ENCODE measurements at regions not wholly inside any gene's neighbourhood (a gene's known extent, or its start where the extent isn't known, plus 50 kb on each side); places are given as distances from the start of the nearest gene placed in this dataset.

GRCh38 chr3:6602329-6602728, 258.6 kb upstream of the GRM7 start:
- H3K23ac ChIP-seq (ENCODE audit: low read depth, low read length, poor library complexity), result no peak overlapping the region
- H2BK120ac ChIP-seq (ENCODE audit: low read depth, low read length), result no peak overlapping the region
- H2BK5ac ChIP-seq (ENCODE audit: low read length), result no peak overlapping the region
- H2AK5ac ChIP-seq (ENCODE audit: low read depth, low read length), result no peak overlapping the region
- H3K14ac ChIP-seq (ENCODE audit: low read length), result no peak overlapping the region
- no peaks in the 10 kb centered on the region for H3K27me3 ChIP-seq (ENCODE audit: control insufficient read depth in 3 of 3, insufficient read depth in 3 of 3, low read depth in 1 of 3, low read length in 3 of 3)
- H3K79me1 ChIP-seq (ENCODE audit: low read depth, low read length), result no peaks in the 10 kb centered on the region
- no peak overlapping the region for H3K9ac ChIP-seq (ENCODE audit: low read depth, low read length, poor library complexity)
- no peak overlapping the region for H2AFZ ChIP-seq (ENCODE audit: low read length)
- no peaks in the 10 kb centered on the region for H3K9me3 ChIP-seq (replicated peaks in 1 of 2; ENCODE audit: control insufficient read depth in 2 of 2, insufficient read depth in 1 of 2, low read depth in 1 of 2, low read length in 2 of 2)
- H3K18ac ChIP-seq (ENCODE audit: low read length), result no peak overlapping the region
- H3K4me1 ChIP-seq (ENCODE audit: control insufficient read depth in 2 of 2, insufficient read depth in 1 of 2, low read depth in 1 of 2, low read length in 2 of 2), result no peaks in the 10 kb centered on the region
- DNase-seq (ENCODE audit: low spot score), result no peak
- no peaks in the 10 kb centered on the region for H3K36me3 ChIP-seq (replicated peaks in 1 of 2; ENCODE audit: control insufficient read depth in 2 of 2, insufficient read depth in 2 of 2, low read length in 2 of 2)
- H3K4me2 ChIP-seq (ENCODE audit: insufficient read depth, low read length, poor library complexity, severe bottlenecking), result no peak overlapping the region
- H3K27ac ChIP-seq (replicated peaks; ENCODE audit: low read length), result no peak overlapping the region
- H2BK15ac ChIP-seq (ENCODE audit: low read length), result no peak overlapping the region
- no peak overlapping the region for H3K4me3 ChIP-seq (ENCODE audit: low read length in 2 of 2)
- H4K91ac ChIP-seq (ENCODE audit: low read depth, low read length, poor library complexity), result no peak overlapping the region
- no peak overlapping the region for H2BK12ac ChIP-seq (ENCODE audit: low read length)
- H4K8ac ChIP-seq (ENCODE audit: low read depth, low read length), result no peak overlapping the region
- no peak overlapping the region for H3K4ac ChIP-seq (ENCODE audit: low read length)

GRCh38 chr3:6605227-6605626, 255.7 kb upstream of the GRM7 start:
- no peak overlapping the region for H2BK120ac ChIP-seq (ENCODE audit: low read depth, low read length)
- H2AFZ ChIP-seq (ENCODE audit: low read length), result no peak overlapping the region
- H3K23ac ChIP-seq (ENCODE audit: low read depth, low read length, poor library complexity), result no peak overlapping the region
- no peak overlapping the region for H3K4ac ChIP-seq (ENCODE audit: low read length)
- no peaks in the 10 kb centered on the region for H3K4me1 ChIP-seq (ENCODE audit: control insufficient read depth in 2 of 2, insufficient read depth in 1 of 2, low read depth in 1 of 2, low read length in 2 of 2)
- no peak overlapping the region for H2BK15ac ChIP-seq (ENCODE audit: low read length)
- H3K9ac ChIP-seq (ENCODE audit: low read depth, low read length, poor library complexity), result no peak overlapping the region
- no peak overlapping the region for H2AK5ac ChIP-seq (ENCODE audit: low read depth, low read length)
- H3K36me3 ChIP-seq (replicated peaks in 1 of 2; ENCODE audit: control insufficient read depth in 2 of 2, insufficient read depth in 2 of 2, low read length in 2 of 2), result no peaks in the 10 kb centered on the region
- no peak overlapping the region for H3K4me2 ChIP-seq (ENCODE audit: insufficient read depth, low read length, poor library complexity, severe bottlenecking)
- WGBS, 2 donors (ENCODE audit: extremely low coverage in 2 of 2, insufficient read length in 2 of 2, insufficient replicate concordance in 1 of 2), result no CpG with 5 or more reads among the region's 3 CpGs
- H2BK5ac ChIP-seq (ENCODE audit: low read length), result no peak overlapping the region
- H3K18ac ChIP-seq (ENCODE audit: low read length), result no peak overlapping the region
- DNase-seq (ENCODE audit: low spot score), result no peak
- H3K27ac ChIP-seq (replicated peaks; ENCODE audit: low read length), result no peak overlapping the region
- H3K4me3 ChIP-seq (ENCODE audit: low read length in 2 of 2), result no peak overlapping the region
- no peak overlapping the region for H3K14ac ChIP-seq (ENCODE audit: low read length)
- H2BK12ac ChIP-seq (ENCODE audit: low read length), result no peak overlapping the region
- H3K79me1 ChIP-seq (ENCODE audit: low read depth, low read length), result no peaks in the 10 kb centered on the region
- no peak overlapping the region for H4K8ac ChIP-seq (ENCODE audit: low read depth, low read length)
- H3K9me3 ChIP-seq (replicated peaks in 1 of 2; ENCODE audit: control insufficient read depth in 2 of 2, insufficient read depth in 1 of 2, low read depth in 1 of 2, low read length in 2 of 2), result no peaks in the 10 kb centered on the region
- H3K27me3 ChIP-seq (ENCODE audit: control insufficient read depth in 3 of 3, insufficient read depth in 3 of 3, low read depth in 1 of 3, low read length in 3 of 3), result no peaks in the 10 kb centered on the region
- no peak overlapping the region for H4K91ac ChIP-seq (ENCODE audit: low read depth, low read length, poor library complexity)

GRCh38 chr3:6608843-6609242, 252.1 kb upstream of the GRM7 start:
- Histone ChIP-seq H3K14ac (ENCODE audit: low read length) (no peak overlapping the region), H2BK15ac (ENCODE audit: low read length) (no peak overlapping the region), H3K4me3 (ENCODE audit: low read length in 2 of 2) (no peak overlapping the region), H3K36me3 (replicated peaks in 1 of 2; ENCODE audit: control insufficient read depth in 2 of 2, insufficient read depth in 2 of 2, low read length in 2 of 2) (no peaks in the 10 kb centered on the region), H3K79me1 (ENCODE audit: low read depth, low read length) (no peaks in the 10 kb centered on the region), H2BK5ac (ENCODE audit: low read length) (no peak overlapping the region), H4K8ac (ENCODE audit: low read depth, low read length) (no peak overlapping the region), H2BK12ac (ENCODE audit: low read length) (no peak overlapping the region), H3K4me1 (ENCODE audit: control insufficient read depth in 2 of 2, insufficient read depth in 1 of 2, low read depth in 1 of 2, low read length in 2 of 2) (no peaks in the 10 kb centered on the region), H3K27me3 (ENCODE audit: control insufficient read depth in 3 of 3, insufficient read depth in 3 of 3, low read depth in 1 of 3, low read length in 3 of 3) (no peaks in the 10 kb centered on the region), H3K4me2 (ENCODE audit: insufficient read depth, low read length, poor library complexity, severe bottlenecking) (no peak overlapping the region), H3K9me3 (replicated peaks in 1 of 2; ENCODE audit: control insufficient read depth in 2 of 2, insufficient read depth in 1 of 2, low read depth in 1 of 2, low read length in 2 of 2) (no peaks in the 10 kb centered on the region), H2AFZ (ENCODE audit: low read length) (no peak overlapping the region), H3K9ac (ENCODE audit: low read depth, low read length, poor library complexity) (no peak overlapping the region), H2BK120ac (ENCODE audit: low read depth, low read length) (no peak overlapping the region), H3K4ac (ENCODE audit: low read length) (no peak overlapping the region), H3K27ac (replicated peaks; ENCODE audit: low read length) (no peak overlapping the region), H4K91ac (ENCODE audit: low read depth, low read length, poor library complexity) (no peak overlapping the region), H2AK5ac (ENCODE audit: low read depth, low read length) (no peak overlapping the region), H3K18ac (ENCODE audit: low read length) (no peak overlapping the region), H3K23ac (ENCODE audit: low read depth, low read length, poor library complexity) (no peak overlapping the region)
- DNase-seq (ENCODE audit: low spot score), result no peak
- no CpG with 5 or more reads among the region's 4 CpGs for WGBS, 2 donors (ENCODE audit: extremely low coverage in 2 of 2, insufficient read length in 2 of 2, insufficient replicate concordance in 1 of 2)

- no peak overlapping the region for H3K4ac ChIP-seq (ENCODE audit: low read length)
- no peaks in the 10 kb centered on the region for H3K9me3 ChIP-seq (replicated peaks in 1 of 2; ENCODE audit: control insufficient read depth in 2 of 2, insufficient read depth in 1 of 2, low read depth in 1 of 2, low read length in 2 of 2)
- no peak overlapping the region for H2BK5ac ChIP-seq (ENCODE audit: low read length)
- H4K91ac ChIP-seq (ENCODE audit: low read depth, low read length, poor library complexity), result no peak overlapping the region
- no CpG with 5 or more reads among the region's 4 CpGs for whole genome bisulfite sequencing, 2 donors (ENCODE audit: extremely low coverage in 2 of 2, insufficient read length in 2 of 2, insufficient replicate concordance in 1 of 2)
- no peak overlapping the region for H3K23ac ChIP-seq (ENCODE audit: low read depth, low read length, poor library complexity)
- H3K79me1 ChIP-seq (ENCODE audit: low read depth, low read length), result no peaks in the 10 kb centered on the region
- H3K4me2 ChIP-seq (ENCODE audit: insufficient read depth, low read length, poor library complexity, severe bottlenecking), result no peak overlapping the region
- H2BK12ac ChIP-seq (ENCODE audit: low read length), result no peak overlapping the region
- no peak overlapping the region for H3K4me3 ChIP-seq (ENCODE audit: low read length in 2 of 2)
- DNase-seq (ENCODE audit: low spot score), result no peak
- no peaks in the 10 kb centered on the region for H3K4me1 ChIP-seq (ENCODE audit: control insufficient read depth in 2 of 2, insufficient read depth in 1 of 2, low read depth in 1 of 2, low read length in 2 of 2)
- no peaks in the 10 kb centered on the region for H3K36me3 ChIP-seq (replicated peaks in 1 of 2; ENCODE audit: control insufficient read depth in 2 of 2, insufficient read depth in 2 of 2, low read length in 2 of 2)
- no peak overlapping the region for H4K8ac ChIP-seq (ENCODE audit: low read depth, low read length)
- H2AK5ac ChIP-seq (ENCODE audit: low read depth, low read length), result no peak overlapping the region
- H3K14ac ChIP-seq (ENCODE audit: low read length), result no peak overlapping the region
- no peak overlapping the region for H3K27ac ChIP-seq (replicated peaks; ENCODE audit: low read length)
- H3K27me3 ChIP-seq (ENCODE audit: control insufficient read depth in 3 of 3, insufficient read depth in 3 of 3, low read depth in 1 of 3, low read length in 3 of 3), result no peaks in the 10 kb centered on the region
- H2BK120ac ChIP-seq (ENCODE audit: low read depth, low read length), result no peak overlapping the region
- no peak overlapping the region for H2BK15ac ChIP-seq (ENCODE audit: low read length)
- no peak overlapping the region for H2AFZ ChIP-seq (ENCODE audit: low read length)
- H3K18ac ChIP-seq (ENCODE audit: low read length), result no peak overlapping the region
- H3K9ac ChIP-seq (ENCODE audit: low read depth, low read length, poor library complexity), result no peak overlapping the region
Measured at GRCh38 chr3:6612034-6612616, 248.8 kb upstream of the GRM7 start.
